Keratinocyte (primary cell): ENCODE measurements at regions not wholly inside any gene's neighbourhood (a gene's known extent, or its start where the extent isn't known, plus 50 kb on each side); places are given as distances from the start of the nearest gene placed in this dataset.

Experiments
- DNase-seq: peaks from one replicate; pipeline ENCODE4 v3.0.0-alpha.2; 2011; ENCODE audit warnings: low read depth, missing footprints, low spot score
- FAIRE-seq: peaks from 2 replicates; lab custom pipeline; 2011; peaks lifted over from hg19 to GRCh38; lab: Jason Lieb, UNC
- H2AFZ ChIP-seq: 2 replicates; pipeline ENCODE4 v1.6.0; 2012; ENCODE audit warnings: low read length, control low read depth, inconsistent platforms; ENCODE audit not compliant: control insufficient read depth
- H3K27ac ChIP-seq: 2 replicates; pipeline ENCODE4 v1.5.1; 2011; ENCODE audit warnings: low read length; ENCODE audit not compliant: control insufficient read depth, insufficient read depth
- H3K27me3 ChIP-seq: 3 replicates; pipeline ENCODE4 v1.6.0; 2011; ENCODE audit warnings: low read length; ENCODE audit not compliant: control insufficient read depth, insufficient read depth; ENCODE audit errors: extremely low read depth
- H3K36me3 ChIP-seq, 2 experiments: 2 replicates in 1 of 2; 3 replicates in 1 of 2; pipeline ENCODE4 v1.5.1; 2011; ENCODE audit warnings: low read length in 2 of 2, mild to moderate bottlenecking in 1 of 2; ENCODE audit not compliant: control insufficient read depth in 2 of 2, insufficient read depth in 2 of 2; ENCODE audit errors: extremely low read depth in 1 of 2
- H3K4me1 ChIP-seq: 3 replicates; pipeline ENCODE4 v1.5.1; 2011; ENCODE audit warnings: low read length; ENCODE audit not compliant: control insufficient read depth, insufficient read depth; ENCODE audit errors: extremely low read depth
- H3K4me2 ChIP-seq: 3 replicates; pipeline ENCODE4 v1.6.0; 2011; ENCODE audit warnings: low read depth, low read length; ENCODE audit not compliant: control insufficient read depth, insufficient read depth; ENCODE audit errors: extremely low read depth
- H3K4me3 ChIP-seq, 3 experiments: fragments of 200-600 bp in 1 of 3; sonication (generic) in 1 of 3; 2 replicates in 2 of 3; 3 replicates in 1 of 3; pipeline ENCODE4 v1.5.1; 2011 to 2016; ENCODE audit warnings: low read length in 3 of 3, mild to moderate bottlenecking in 3 of 3, control low read depth in 2 of 3, inconsistent platforms in 1 of 3, low read depth in 1 of 3, mixed read lengths in 1 of 3, mixed run types in 1 of 3, moderate library complexity in 1 of 3; ENCODE audit not compliant: control insufficient read depth in 2 of 3, insufficient read depth in 2 of 3; ENCODE audit errors: extremely low read depth in 1 of 3
- H3K79me2 ChIP-seq: 2 replicates; pipeline ENCODE4 v1.6.0; 2012; ENCODE audit warnings: low read length; ENCODE audit not compliant: control insufficient read depth, insufficient read depth
- H3K9ac ChIP-seq: 3 replicates; pipeline ENCODE4 v1.6.0; 2011; ENCODE audit warnings: low read length; ENCODE audit not compliant: control insufficient read depth, insufficient read depth; ENCODE audit errors: extremely low read depth
- H3K9me1 ChIP-seq: 3 replicates; pipeline ENCODE4 v1.6.0; 2011; ENCODE audit warnings: low read length; ENCODE audit not compliant: control insufficient read depth, insufficient read depth; ENCODE audit errors: extremely low read depth
- H3K9me3 ChIP-seq: 2 replicates; pipeline ENCODE4 v1.5.1; 2012; ENCODE audit warnings: low read depth, low read length; ENCODE audit not compliant: control insufficient read depth
- H4K20me1 ChIP-seq: 3 replicates; pipeline ENCODE4 v1.6.0; 2011; ENCODE audit warnings: low read length; ENCODE audit not compliant: control insufficient read depth, insufficient read depth; ENCODE audit errors: extremely low read depth
- CTCF ChIP-seq, 3 experiments: IDR thresholded peaks in 1 of 3; conservative IDR thresholded peaks in 1 of 3; optimal IDR thresholded peaks in 1 of 3; 2 replicates in 2 of 3; 3 replicates in 1 of 3; pipeline versions ENCODE3 to v1.5.1; 2011; ENCODE audit warnings: low read length in 3 of 3, mild to moderate bottlenecking in 3 of 3, moderate library complexity in 2 of 3, control low read depth in 1 of 3, inconsistent platforms in 1 of 3; ENCODE audit not compliant: insufficient read depth in 2 of 3; ENCODE audit errors: extremely low read depth in 1 of 3
- EZH2 ChIP-seq: IDR thresholded peaks from one replicate; pipeline ENCODE4 v1.6.1; 2012; ENCODE audit warnings: inconsistent platforms, mild to moderate bottlenecking, low read length, moderate library complexity
- dilution Hi-C: fragments of 300-500 bp; cut with MboI; formaldehyde crosslinking; loops from one replicate; pipeline ENCODE4 v1.7.0; 2020; ENCODE audit warnings: low sequenced_read_pairs; ENCODE audit not compliant: extremely low pct_ligation_motif_present

GRCh38 chr4:107497054-107497453 is 223.0 kb downstream of the PAPSS1 start:
- no peaks in the 10 kb centered on the region for H3K9me1 ChIP-seq
- H3K4me1 ChIP-seq: no peaks in the 10 kb centered on the region
- no peaks in the 10 kb centered on the region for H3K36me3 ChIP-seq
- H3K4me2 ChIP-seq: no peak overlapping the region
- H2AFZ ChIP-seq: no peak overlapping the region
- DNase-seq (no peak), FAIRE-seq (no peak)
- H3K27me3 ChIP-seq: no peaks in the 10 kb centered on the region
- no peak overlapping the region for H3K4me3 ChIP-seq
- H3K79me2 ChIP-seq: no peaks in the 10 kb centered on the region
- H3K9me3 ChIP-seq: no peaks in the 10 kb centered on the region
- TF ChIP-seq EZH2 (no peak), CTCF (optimal IDR thresholded peaks at IDR 0.05 in 1 of 3, IDR thresholded peaks at IDR 0.05 in 1 of 3, conservative IDR thresholded peaks at IDR 0.05 in 1 of 3; ENCODE audit: extremely low read depth in 1 of 3, insufficient read depth in 2 of 3, low read length in 3 of 3) (no peak)
- dilution Hi-C loops: no loop called here
- no peak overlapping the region for H3K27ac ChIP-seq
- no peak overlapping the region for H3K9ac ChIP-seq
- H4K20me1 ChIP-seq: no peaks in the 10 kb centered on the region

- Histone ChIP-seq H3K4me1 (no peaks in the 10 kb centered on the region), H3K4me3 (no peak overlapping the region), H3K9me1 (no peaks in the 10 kb centered on the region), H3K27ac (no peak overlapping the region), H3K9ac (no peak overlapping the region), H3K27me3 (no peaks in the 10 kb centered on the region), H3K79me2 (no peaks in the 10 kb centered on the region), H3K36me3 (no peaks in the 10 kb centered on the region), H4K20me1 (no peaks in the 10 kb centered on the region), H2AFZ (no peak overlapping the region), H3K4me2 (no peak overlapping the region), H3K9me3 (no peaks in the 10 kb centered on the region)
- DNase-seq (no peak), FAIRE-seq (no peak)
- no peak for TF ChIP-seq CTCF (optimal IDR thresholded peaks at IDR 0.05 in 1 of 3, IDR thresholded peaks at IDR 0.05 in 1 of 3, conservative IDR thresholded peaks at IDR 0.05 in 1 of 3; ENCODE audit: extremely low read depth in 1 of 3, insufficient read depth in 2 of 3, low read length in 3 of 3)
- no peak for TF ChIP-seq EZH2
- dilution Hi-C loops: no loop called here
Measured at GRCh38 chr4:107492566-107492965, 227.5 kb downstream of the PAPSS1 start.
